ENCODE measurements at regions not wholly inside any gene's neighbourhood (a gene's known extent, or its start where the extent isn't known, plus 50 kb on each side); places are given as distances from the start of the nearest gene placed in this dataset.

DNA sequence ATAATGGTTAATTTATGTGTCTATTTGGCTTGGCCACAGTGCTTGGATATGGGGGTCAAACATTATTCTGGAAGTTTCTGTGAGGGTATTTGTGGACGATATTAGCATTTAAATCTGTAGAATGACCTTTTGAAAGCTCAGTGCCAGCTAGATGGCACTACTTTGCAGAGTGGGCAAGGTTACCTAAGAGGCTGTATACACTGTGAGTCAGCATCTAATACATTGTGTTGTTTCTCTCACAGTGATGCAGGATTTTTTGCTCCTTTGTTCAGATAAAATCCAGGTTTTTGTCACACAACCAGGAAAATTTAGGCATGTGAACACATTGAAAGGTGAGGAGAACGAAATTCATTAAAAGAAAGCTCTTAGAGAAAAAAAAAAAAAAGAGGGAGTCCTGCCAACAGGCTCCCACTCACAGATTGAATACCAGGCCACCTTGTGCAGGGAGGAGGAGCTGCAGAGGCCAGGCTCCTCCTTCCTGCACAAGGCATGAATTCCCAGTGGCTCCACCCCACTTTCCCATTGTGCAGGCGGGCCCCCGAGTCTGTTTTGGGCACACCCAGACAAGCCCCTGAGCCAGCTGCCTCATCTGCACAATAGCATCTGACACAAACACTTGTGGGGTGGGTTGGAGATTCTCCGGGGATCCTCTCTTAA lies 551.0 kb upstream of the ATXN8OS start:
- TF ChIP-seq, protein P1, sequence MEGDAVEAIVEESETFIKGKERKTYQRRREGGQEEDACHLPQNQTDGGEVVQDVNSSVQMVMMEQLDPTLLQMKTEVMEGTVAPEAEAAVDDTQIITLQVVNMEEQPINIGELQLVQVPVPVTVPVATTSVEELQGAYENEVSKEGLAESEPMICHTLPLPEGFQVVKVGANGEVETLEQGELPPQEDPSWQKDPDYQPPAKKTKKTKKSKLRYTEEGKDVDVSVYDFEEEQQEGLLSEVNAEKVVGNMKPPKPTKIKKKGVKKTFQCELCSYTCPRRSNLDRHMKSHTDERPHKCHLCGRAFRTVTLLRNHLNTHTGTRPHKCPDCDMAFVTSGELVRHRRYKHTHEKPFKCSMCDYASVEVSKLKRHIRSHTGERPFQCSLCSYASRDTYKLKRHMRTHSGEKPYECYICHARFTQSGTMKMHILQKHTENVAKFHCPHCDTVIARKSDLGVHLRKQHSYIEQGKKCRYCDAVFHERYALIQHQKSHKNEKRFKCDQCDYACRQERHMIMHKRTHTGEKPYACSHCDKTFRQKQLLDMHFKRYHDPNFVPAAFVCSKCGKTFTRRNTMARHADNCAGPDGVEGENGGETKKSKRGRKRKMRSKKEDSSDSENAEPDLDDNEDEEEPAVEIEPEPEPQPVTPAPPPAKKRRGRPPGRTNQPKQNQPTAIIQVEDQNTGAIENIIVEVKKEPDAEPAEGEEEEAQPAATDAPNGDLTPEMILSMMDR (IDR thresholded peaks at IDR 0.05), result no peak
- TF ChIP-seq POLR2A (IDR thresholded peaks at IDR 0.05), result no peak
- no peak for TF ChIP-seq POLR2AphosphoS5 (IDR thresholded peaks at IDR 0.05)
